ENCODE measurements at regions not wholly inside any gene's neighbourhood (a gene's known extent, or its start where the extent isn't known, plus 50 kb on each side); places are given as distances from the start of the nearest gene placed in this dataset.

GRCh38 chr4:10808591-10808990 lies 124.0 kb upstream of the CLNK start:
- no peak for TF ChIP-seq CTCF (IDR thresholded peaks at IDR 0.05)
- no peak for TF ChIP-seq POLR2A (IDR thresholded peaks at IDR 0.05; ENCODE audit: low read depth)
- TF ChIP-seq EP300 (IDR thresholded peaks at IDR 0.05) = no peak
- TF ChIP-seq POLR2AphosphoS5 (IDR thresholded peaks at IDR 0.05) = no peak
